Lung (tissue), 11 donors: ENCODE measurements at regions not wholly inside any gene's neighbourhood (a gene's known extent, or its start where the extent isn't known, plus 50 kb on each side); places are given as distances from the start of the nearest gene placed in this dataset.

ENCODE experiments used
- ATAC-seq: fragments of 200-7000 bp; cut with Tn5 transposase; one replicate; pipeline ENCODE4 v1.9.1; 2020; ENCODE audit warnings: moderate number of reproducible peaks; ENCODE audit not compliant: insufficient read depth, low FRiP score
- DNase-seq, 3 donors: peaks; one replicate each; pipeline ENCODE4 v3.0.0-alpha.2; 2013 to 2017
- H3K27ac ChIP-seq, 2 donors: one replicate each; pipeline ENCODE4 v1.5.1; 2013; ENCODE audit warnings: mild to moderate bottlenecking in 2 of 2, moderate library complexity in 2 of 2, control low read depth in 1 of 2, inconsistent platforms in 1 of 2, low read depth in 1 of 2, low read length in 1 of 2
- H3K27me3 ChIP-seq, 3 donors: one replicate each; pipeline ENCODE4 v1.5.1; 2013; ENCODE audit warnings: low read length in 2 of 3; ENCODE audit not compliant: control insufficient read depth in 3 of 3, insufficient read depth in 3 of 3
- H3K36me3 ChIP-seq, 4 donors: one replicate each; pipeline ENCODE4 v1.5.1; 2013; ENCODE audit warnings: low read length in 4 of 4, mild to moderate bottlenecking in 1 of 4, moderate library complexity in 1 of 4; ENCODE audit not compliant: control insufficient read depth in 4 of 4, insufficient read depth in 4 of 4
- H3K4me1 ChIP-seq, 5 donors: one replicate each; pipeline ENCODE4 v1.5.1; 2013; ENCODE audit warnings: low read length in 5 of 5, mild to moderate bottlenecking in 2 of 5, moderate library complexity in 1 of 5; ENCODE audit not compliant: control insufficient read depth in 5 of 5, insufficient read depth in 5 of 5
- H3K4me3 ChIP-seq: one replicate; pipeline ENCODE4 v1.5.1; 2013; ENCODE audit warnings: mild to moderate bottlenecking, control low read depth, moderate library complexity
- H3K9ac ChIP-seq, 2 donors: one replicate each; pipeline ENCODE4 v1.5.1; 2013; ENCODE audit warnings: low read length in 2 of 2, control low read depth in 1 of 2; ENCODE audit not compliant: insufficient read depth in 1 of 2
- H3K9me3 ChIP-seq, 4 donors: one replicate each; pipeline ENCODE4 v1.5.1; 2013; ENCODE audit warnings: low read length in 3 of 4, mild to moderate bottlenecking in 1 of 4, moderate library complexity in 1 of 4; ENCODE audit not compliant: control insufficient read depth in 4 of 4, insufficient read depth in 3 of 4
- WGBS, 2 donors: extraction: QIAGEN DNeasy Blood & Tissue Kit; methylation state at CpG; one replicate each; pipeline ENCODE4 v1.1.7; 2013; 5-methylcytosine and 5-hydroxymethylcytosine counted together
- TF ChIP-seq, protein P1 (sequence below): IDR thresholded peaks from 2 replicates; pipeline ENCODE4 v1.5.1; 2012; ENCODE audit warnings: mild to moderate bottlenecking; ENCODE audit errors: control extremely low read depth, extremely low read depth
- donor health status: control.
- donor health status: control.
- donor health status: Bipolar disorder and iron deficiency.
- donor health status: healthy.
- donor health status: DM: yes; HTN: yes; CAD: no.

DNA sequence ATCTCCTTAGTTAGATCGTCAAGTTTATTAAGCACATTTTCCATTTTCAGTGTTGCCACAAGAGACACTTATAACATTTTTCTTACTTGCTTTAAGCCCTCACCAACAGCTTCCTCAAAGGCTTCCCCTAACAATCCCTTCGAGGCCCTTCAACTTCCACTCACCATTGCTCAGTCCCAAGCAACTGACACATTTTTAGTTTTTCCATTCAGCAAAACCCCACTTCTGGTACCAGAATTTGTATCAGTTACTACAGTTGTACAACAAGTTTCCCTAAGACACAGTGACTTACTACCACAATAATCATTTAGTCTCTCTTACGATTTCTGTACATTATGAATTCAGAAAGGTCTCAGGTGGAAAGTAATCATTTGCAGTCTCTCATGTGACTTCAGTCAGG lies 276.8 kb upstream of the PKN2 start:
- Histone ChIP-seq H3K36me3 (no peaks in the 10 kb centered on the region), H3K27ac (no peak overlapping the region), H3K27me3 (no peaks in the 10 kb centered on the region), H3K9me3 (no peaks in the 10 kb centered on the region), H3K4me1 (no peaks in the 10 kb centered on the region), H3K9ac (no peak overlapping the region), H3K4me3 (no peak overlapping the region)
- 73 to 91% methylated on average over 3 of the region's 3 CpGs for WGBS, 2 donors
- DNase-seq (no peak), ATAC-seq (no peak)
- TF ChIP-seq, protein P1, sequence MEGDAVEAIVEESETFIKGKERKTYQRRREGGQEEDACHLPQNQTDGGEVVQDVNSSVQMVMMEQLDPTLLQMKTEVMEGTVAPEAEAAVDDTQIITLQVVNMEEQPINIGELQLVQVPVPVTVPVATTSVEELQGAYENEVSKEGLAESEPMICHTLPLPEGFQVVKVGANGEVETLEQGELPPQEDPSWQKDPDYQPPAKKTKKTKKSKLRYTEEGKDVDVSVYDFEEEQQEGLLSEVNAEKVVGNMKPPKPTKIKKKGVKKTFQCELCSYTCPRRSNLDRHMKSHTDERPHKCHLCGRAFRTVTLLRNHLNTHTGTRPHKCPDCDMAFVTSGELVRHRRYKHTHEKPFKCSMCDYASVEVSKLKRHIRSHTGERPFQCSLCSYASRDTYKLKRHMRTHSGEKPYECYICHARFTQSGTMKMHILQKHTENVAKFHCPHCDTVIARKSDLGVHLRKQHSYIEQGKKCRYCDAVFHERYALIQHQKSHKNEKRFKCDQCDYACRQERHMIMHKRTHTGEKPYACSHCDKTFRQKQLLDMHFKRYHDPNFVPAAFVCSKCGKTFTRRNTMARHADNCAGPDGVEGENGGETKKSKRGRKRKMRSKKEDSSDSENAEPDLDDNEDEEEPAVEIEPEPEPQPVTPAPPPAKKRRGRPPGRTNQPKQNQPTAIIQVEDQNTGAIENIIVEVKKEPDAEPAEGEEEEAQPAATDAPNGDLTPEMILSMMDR, result no peak

DNA sequence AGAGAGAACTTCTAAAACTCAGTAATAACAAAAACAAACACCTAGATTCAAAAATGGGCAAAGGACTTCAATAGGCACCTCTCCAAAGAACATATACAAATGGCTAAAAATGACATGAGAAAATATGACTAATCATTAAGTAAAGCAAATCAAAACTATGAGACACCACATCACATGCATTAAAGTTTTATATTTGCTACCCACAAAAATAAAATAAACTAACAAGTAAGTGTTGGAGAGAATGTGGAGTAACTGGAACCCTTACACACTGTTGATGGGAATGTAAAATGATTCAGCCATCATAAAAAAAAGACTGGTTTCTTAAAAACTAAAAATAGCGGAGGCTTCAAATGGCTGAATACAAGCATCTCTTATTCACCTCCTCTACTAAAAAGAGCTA lies 262.1 kb upstream of the PKN2 start:
- no peaks in the 10 kb centered on the region for H3K27me3 ChIP-seq
- H3K9ac ChIP-seq, result no peak overlapping the region
- H3K36me3 ChIP-seq, result no peaks in the 10 kb centered on the region
- TF ChIP-seq, protein P1, result no peak
- no peaks in the 10 kb centered on the region for H3K4me1 ChIP-seq
- H3K9me3 ChIP-seq, result peaks cover 0 to 31% (median 13%) of the 10 kb centered on the region in 4 donors
- H3K27ac ChIP-seq, result no peak overlapping the region
- ATAC-seq, result no peak
- no peak for DNase-seq
- no peak overlapping the region for H3K4me3 ChIP-seq
- 96 to 100% methylated on average over 1 of the region's 1 CpG for WGBS, 2 donors

DNA sequence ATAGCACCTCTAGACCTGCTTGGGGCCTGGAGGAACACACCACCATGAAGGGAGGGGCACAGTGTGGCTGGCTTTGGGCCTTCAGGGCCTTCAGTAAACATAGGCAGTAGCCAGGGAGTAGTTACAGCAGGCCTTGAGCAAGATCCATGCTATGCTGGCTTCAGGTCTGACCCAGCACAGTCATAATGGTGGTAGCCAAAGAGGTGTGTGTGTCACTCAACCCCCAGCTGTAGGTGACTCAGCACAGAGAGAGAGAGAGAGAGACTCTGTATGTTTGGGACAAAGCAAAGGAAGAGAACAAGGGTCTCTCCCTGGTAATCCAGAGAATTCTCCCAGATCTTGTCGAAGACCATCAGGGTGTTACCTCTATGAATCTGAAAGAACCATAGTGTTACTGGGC lies 250.5 kb upstream of the PKN2 start:
- ATAC-seq, result no peak
- DNase-seq, result no peak

DNA sequence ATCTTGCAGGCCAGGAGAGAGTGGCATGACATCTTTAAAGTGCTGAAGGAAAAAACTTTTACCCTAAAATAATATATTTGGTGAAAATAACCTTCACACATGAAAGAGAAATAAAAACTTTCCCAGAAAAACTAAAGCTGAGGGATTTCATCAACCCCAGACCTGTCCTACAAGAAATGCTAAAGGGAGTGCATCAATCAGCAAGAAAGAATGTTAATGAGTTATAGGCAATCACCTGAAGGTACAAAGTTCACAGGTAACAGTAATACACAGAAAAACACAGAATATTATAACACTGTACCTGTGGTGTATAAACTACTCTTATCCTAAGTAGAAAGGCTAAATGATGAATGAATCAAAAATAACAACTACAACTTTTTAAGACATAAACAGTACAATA lies 249.2 kb upstream of the PKN2 start:
- no peaks in the 10 kb centered on the region for H3K4me1 ChIP-seq
- ATAC-seq (no peak), DNase-seq (no peak)
- H3K27ac ChIP-seq, result no peak overlapping the region
- no peaks in the 10 kb centered on the region for H3K36me3 ChIP-seq
- H3K27me3 ChIP-seq, result no peaks in the 10 kb centered on the region
- H3K9ac ChIP-seq, result no peak overlapping the region
- TF ChIP-seq, protein P1, result no peak
- H3K4me3 ChIP-seq, result no peak overlapping the region
- H3K9me3 ChIP-seq, result peaks cover 0 to 14% (median 5%) of the 10 kb centered on the region in 4 donors

More for the DNA sequence above, 250.5 kb upstream of the PKN2 start:
- Histone ChIP-seq H3K36me3 (no peaks in the 10 kb centered on the region), H3K9me3 (peaks cover 0 to 14% (median 6%) of the 10 kb centered on the region in 4 donors), H3K27ac (no peak overlapping the region), H3K4me3 (no peak overlapping the region), H3K9ac (no peak overlapping the region), H3K27me3 (no peaks in the 10 kb centered on the region), H3K4me1 (no peaks in the 10 kb centered on the region)
- 87 to 93% methylated on average over 1 of the region's 1 CpG for WGBS, 2 donors
- TF ChIP-seq, protein P1, result no peak
